K562 (cell line): ENCODE measurements at regions not wholly inside any gene's neighbourhood (a gene's known extent, or its start where the extent isn't known, plus 50 kb on each side); places are given as distances from the start of the nearest gene placed in this dataset.

Experiments
- BCL6 ChIP-seq: fragments of 250-450 bp; sonication (Bioruptor Pico); IDR thresholded peaks from 2 replicates; pipeline ENCODE4 v1.4.0; 2020
- BRD4 ChIP-seq: fragments of 200-600 bp; sonication (generic); IDR thresholded peaks from 2 replicates; pipeline ENCODE4 v1.6.1; 2017; ENCODE audit warnings: inconsistent platforms
- CTBP1 ChIP-seq: fragments of 450-650 bp; IDR thresholded peaks from 2 replicates; pipeline ENCODE4 v1.6.1; 2016; ENCODE audit warnings: borderline replicate concordance
- DPF2 ChIP-seq: fragments of 450-650 bp; IDR thresholded peaks from 2 replicates; pipeline ENCODE4 v1.6.1; 2016
- FUS ChIP-seq: fragments of 200-400 bp; formaldehyde crosslinking; optimal IDR thresholded peaks from 2 replicates; pipeline ENCODE3; 2017; ENCODE audit warnings: low read depth, low read length
- KAT2B ChIP-seq: IDR thresholded peaks from one replicate; pipeline ENCODE4 v1.6.1; 2012; ENCODE audit warnings: low read depth, mild to moderate bottlenecking, control low read depth, inconsistent platforms, low read length, moderate library complexity
- KDM4B ChIP-seq, 2 experiments: fragments of 450-650 bp in 1 of 2; sonication (generic) in 1 of 2; IDR thresholded peaks; 2 replicates each; pipeline ENCODE4 v1.6.1; 2016 to 2017; ENCODE audit warnings: borderline replicate concordance in 2 of 2, antibody characterized with exemption in 1 of 2, low read depth in 1 of 2, mild to moderate bottlenecking in 1 of 2
- KLF13 ChIP-seq: fragments of 450-650 bp; IDR thresholded peaks from 2 replicates; pipeline ENCODE4 v1.6.1; 2016; ENCODE audit warnings: missing genetic modification characterization, low read depth, mild to moderate bottlenecking, missing compliant biosample characterization, moderate library complexity, borderline replicate concordance
- LCOR ChIP-seq: sonication (generic); formaldehyde crosslinking; IDR thresholded peaks from 2 replicates; pipeline ENCODE4 v1.8.0; 2022; ENCODE audit warnings: mild to moderate bottlenecking, missing genetic modification reagents
- MYBL2 ChIP-seq, 2 experiments: fragments of 450-650 bp in 1 of 2; sonication (generic) in 1 of 2; formaldehyde crosslinking in 1 of 2; IDR thresholded peaks; 2 replicates each; pipeline versions ENCODE4 v1.6.1 to v1.8.1; 2017 to 2022; ENCODE audit warnings: borderline replicate concordance in 1 of 2, inconsistent platforms in 1 of 2, low read depth in 1 of 2, mild to moderate bottlenecking in 1 of 2, missing genetic modification reagents in 1 of 2, moderate library complexity in 1 of 2
- NFIX ChIP-seq: fragments of 250-450 bp; sonication (Bioruptor Pico); IDR thresholded peaks from 2 replicates; pipeline ENCODE4 v1.4.0; 2020; ENCODE audit warnings: low read depth, mild to moderate bottlenecking, moderate library complexity
- NR2C1 ChIP-seq, 2 experiments: fragments of 450-650 bp; IDR thresholded peaks; 2 replicates each; pipeline ENCODE4 v1.6.1; 2017; ENCODE audit warnings: mild to moderate bottlenecking in 2 of 2, antibody characterized with exemption in 1 of 2, inconsistent platforms in 1 of 2, missing compliant biosample characterization in 1 of 2, missing genetic modification characterization in 1 of 2
- PHF20 ChIP-seq: fragments of 450-650 bp; IDR thresholded peaks from 2 replicates; pipeline ENCODE4 v1.6.1; 2018; ENCODE audit not compliant: partially characterized antibody
- RBM15 ChIP-seq: fragments of 200-400 bp; formaldehyde crosslinking; IDR thresholded peaks from 2 replicates; pipeline ENCODE4 v1.6.1; 2018; ENCODE audit warnings: mild to moderate bottlenecking, low read length, moderate library complexity; ENCODE audit not compliant: insufficient read depth
- RBM25 ChIP-seq: fragments of 200-400 bp; formaldehyde crosslinking; IDR thresholded peaks from 2 replicates; pipeline ENCODE4 v1.6.1; 2018; ENCODE audit warnings: low read length, low read depth, moderate library complexity; ENCODE audit not compliant: severe bottlenecking
- SMARCE1 ChIP-seq: fragments of 450-650 bp; IDR thresholded peaks from 2 replicates; pipeline ENCODE4 v1.7.1; 2016; ENCODE audit warnings: mild to moderate bottlenecking
- SPI1 ChIP-seq: IDR thresholded peaks from 2 replicates; pipeline ENCODE4 v1.6.1; 2011; ENCODE audit warnings: low read depth, low read length, control low read depth, borderline replicate concordance
- TAL1 ChIP-seq: fragments of 450-650 bp; IDR thresholded peaks from 2 replicates; pipeline ENCODE4 v1.6.1; 2016; ENCODE audit warnings: mild to moderate bottlenecking
- XRCC3 ChIP-seq: fragments of 450-650 bp; IDR thresholded peaks from 2 replicates; pipeline ENCODE4 v1.6.1; 2017; ENCODE audit warnings: mild to moderate bottlenecking, moderate library complexity
- ZNF583 ChIP-seq: fragments of 250-450 bp; sonication (Bioruptor Pico); IDR thresholded peaks from 2 replicates; pipeline ENCODE4 v1.4.0; 2020
- ZNF778 ChIP-seq: fragments of 450-650 bp; formaldehyde crosslinking; IDR thresholded peaks from 2 replicates; pipeline ENCODE4 v1.4.0; 2020; ENCODE audit warnings: mild to moderate bottlenecking, moderate library complexity
- TF ChIP-seq, protein P1 (sequence below): sonication (generic); formaldehyde crosslinking; IDR thresholded peaks from 2 replicates; pipeline ENCODE4 v1.8.0; 2022; ENCODE audit warnings: missing genetic modification reagents, mild to moderate bottlenecking, moderate library complexity, borderline replicate concordance
- TF ChIP-seq, protein P2 (sequence below): sonication (generic); formaldehyde crosslinking; IDR thresholded peaks from 2 replicates; pipeline ENCODE4 v1.8.0; 2023; ENCODE audit warnings: missing genetic modification reagents, mild to moderate bottlenecking, borderline replicate concordance
- TF ChIP-seq, protein P3 (sequence below): fragments of 450-650 bp; formaldehyde crosslinking; conservative IDR thresholded peaks from 2 replicates; pipeline ENCODE4 v1.4.0; 2022; ENCODE audit warnings: mild to moderate bottlenecking, missing genetic modification characterization

DNA sequence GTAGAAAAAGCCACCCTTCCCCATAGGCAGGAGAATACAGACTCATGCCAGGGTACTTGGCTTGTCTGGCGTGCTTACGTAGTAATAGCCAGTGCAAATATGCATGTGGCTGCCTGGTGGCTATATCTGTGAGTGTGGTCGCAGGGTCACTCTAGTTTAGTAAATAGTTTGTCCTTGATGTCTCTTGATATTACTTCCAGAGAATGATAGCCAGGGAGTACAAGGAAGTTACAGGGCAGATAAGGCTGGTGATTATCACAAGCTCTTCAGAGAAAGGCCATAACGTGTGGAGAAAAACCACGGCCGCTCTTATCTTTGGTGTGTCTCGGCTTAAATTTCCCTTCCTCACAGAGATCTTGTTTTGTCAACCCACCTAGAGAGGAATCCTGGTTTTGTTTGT lies 54.3 kb upstream of the SLC39A10 start (continued):
- no peak for TF ChIP-seq NR2C1 (IDR thresholded peaks at IDR 0.05)
- peak; percentile 24; the same call in 1 of the 2 replicates for TF ChIP-seq NR2C1 (tag; IDR thresholded peaks at IDR 0.05)
- no peak for TF ChIP-seq RBM15
- TF ChIP-seq ZNF583 (CRISPR knock-in tag): no peak
- peak; percentile 67 for TF ChIP-seq DPF2
- no peak for TF ChIP-seq FUS
- TF ChIP-seq PHF20: no peak
- no peak for TF ChIP-seq RBM25
- TF ChIP-seq, protein P1, sequence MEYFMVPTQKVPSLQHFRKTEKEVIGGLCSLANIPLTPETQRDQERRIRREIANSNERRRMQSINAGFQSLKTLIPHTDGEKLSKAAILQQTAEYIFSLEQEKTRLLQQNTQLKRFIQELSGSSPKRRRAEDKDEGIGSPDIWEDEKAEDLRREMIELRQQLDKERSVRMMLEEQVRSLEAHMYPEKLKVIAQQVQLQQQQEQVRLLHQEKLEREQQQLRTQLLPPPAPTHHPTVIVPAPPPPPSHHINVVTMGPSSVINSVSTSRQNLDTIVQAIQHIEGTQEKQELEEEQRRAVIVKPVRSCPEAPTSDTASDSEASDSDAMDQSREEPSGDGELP (CRISPR knock-in tag): no peak
- no peak for TF ChIP-seq BRD4
- TF ChIP-seq, protein P2, sequence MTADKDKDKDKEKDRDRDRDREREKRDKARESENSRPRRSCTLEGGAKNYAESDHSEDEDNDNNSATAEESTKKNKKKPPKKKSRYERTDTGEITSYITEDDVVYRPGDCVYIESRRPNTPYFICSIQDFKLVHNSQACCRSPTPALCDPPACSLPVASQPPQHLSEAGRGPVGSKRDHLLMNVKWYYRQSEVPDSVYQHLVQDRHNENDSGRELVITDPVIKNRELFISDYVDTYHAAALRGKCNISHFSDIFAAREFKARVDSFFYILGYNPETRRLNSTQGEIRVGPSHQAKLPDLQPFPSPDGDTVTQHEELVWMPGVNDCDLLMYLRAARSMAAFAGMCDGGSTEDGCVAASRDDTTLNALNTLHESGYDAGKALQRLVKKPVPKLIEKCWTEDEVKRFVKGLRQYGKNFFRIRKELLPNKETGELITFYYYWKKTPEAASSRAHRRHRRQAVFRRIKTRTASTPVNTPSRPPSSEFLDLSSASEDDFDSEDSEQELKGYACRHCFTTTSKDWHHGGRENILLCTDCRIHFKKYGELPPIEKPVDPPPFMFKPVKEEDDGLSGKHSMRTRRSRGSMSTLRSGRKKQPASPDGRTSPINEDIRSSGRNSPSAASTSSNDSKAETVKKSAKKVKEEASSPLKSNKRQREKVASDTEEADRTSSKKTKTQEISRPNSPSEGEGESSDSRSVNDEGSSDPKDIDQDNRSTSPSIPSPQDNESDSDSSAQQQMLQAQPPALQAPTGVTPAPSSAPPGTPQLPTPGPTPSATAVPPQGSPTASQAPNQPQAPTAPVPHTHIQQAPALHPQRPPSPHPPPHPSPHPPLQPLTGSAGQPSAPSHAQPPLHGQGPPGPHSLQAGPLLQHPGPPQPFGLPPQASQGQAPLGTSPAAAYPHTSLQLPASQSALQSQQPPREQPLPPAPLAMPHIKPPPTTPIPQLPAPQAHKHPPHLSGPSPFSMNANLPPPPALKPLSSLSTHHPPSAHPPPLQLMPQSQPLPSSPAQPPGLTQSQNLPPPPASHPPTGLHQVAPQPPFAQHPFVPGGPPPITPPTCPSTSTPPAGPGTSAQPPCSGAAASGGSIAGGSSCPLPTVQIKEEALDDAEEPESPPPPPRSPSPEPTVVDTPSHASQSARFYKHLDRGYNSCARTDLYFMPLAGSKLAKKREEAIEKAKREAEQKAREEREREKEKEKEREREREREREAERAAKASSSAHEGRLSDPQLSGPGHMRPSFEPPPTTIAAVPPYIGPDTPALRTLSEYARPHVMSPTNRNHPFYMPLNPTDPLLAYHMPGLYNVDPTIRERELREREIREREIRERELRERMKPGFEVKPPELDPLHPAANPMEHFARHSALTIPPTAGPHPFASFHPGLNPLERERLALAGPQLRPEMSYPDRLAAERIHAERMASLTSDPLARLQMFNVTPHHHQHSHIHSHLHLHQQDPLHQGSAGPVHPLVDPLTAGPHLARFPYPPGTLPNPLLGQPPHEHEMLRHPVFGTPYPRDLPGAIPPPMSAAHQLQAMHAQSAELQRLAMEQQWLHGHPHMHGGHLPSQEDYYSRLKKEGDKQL (CRISPR knock-in tag): no peak
- TF ChIP-seq, protein P3, sequence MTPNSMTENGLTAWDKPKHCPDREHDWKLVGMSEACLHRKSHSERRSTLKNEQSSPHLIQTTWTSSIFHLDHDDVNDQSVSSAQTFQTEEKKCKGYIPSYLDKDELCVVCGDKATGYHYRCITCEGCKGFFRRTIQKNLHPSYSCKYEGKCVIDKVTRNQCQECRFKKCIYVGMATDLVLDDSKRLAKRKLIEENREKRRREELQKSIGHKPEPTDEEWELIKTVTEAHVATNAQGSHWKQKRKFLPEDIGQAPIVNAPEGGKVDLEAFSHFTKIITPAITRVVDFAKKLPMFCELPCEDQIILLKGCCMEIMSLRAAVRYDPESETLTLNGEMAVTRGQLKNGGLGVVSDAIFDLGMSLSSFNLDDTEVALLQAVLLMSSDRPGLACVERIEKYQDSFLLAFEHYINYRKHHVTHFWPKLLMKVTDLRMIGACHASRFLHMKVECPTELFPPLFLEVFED (CRISPR knock-in tag): no peak
- no peak for TF ChIP-seq LCOR (CRISPR knock-in tag)
- no peak for TF ChIP-seq KDM4B (IDR thresholded peaks at IDR 0.05; ENCODE audit: borderline replicate concordance in 2 of 2, low read depth in 1 of 2)
- TF ChIP-seq KAT2B: no peak
- TF ChIP-seq KLF13 (tag): no peak
- TF ChIP-seq SPI1: no peak
- no peak for TF ChIP-seq MYBL2 (IDR thresholded peaks at IDR 0.05; ENCODE audit: low read depth)
- no peak for TF ChIP-seq MYBL2 (CRISPR knock-in tag; IDR thresholded peaks at IDR 0.05; ENCODE audit: borderline replicate concordance)
- no peak for TF ChIP-seq NFIX (CRISPR knock-in tag)
- TF ChIP-seq BCL6 (CRISPR knock-in tag): no peak
- TF ChIP-seq CTBP1: peak; percentile 38; the same call in 1 of the 2 replicates
- peak; percentile 36; the same call in 1 of the 2 replicates for TF ChIP-seq TAL1
- TF ChIP-seq SMARCE1: peak; percentile 70; the same call in 1 of the 2 replicates
- TF ChIP-seq XRCC3: no peak
- no peak for TF ChIP-seq ZNF778
